Daoy (cell line): ENCODE measurements at regions not wholly inside any gene's neighbourhood (a gene's known extent, or its start where the extent isn't known, plus 50 kb on each side); places are given as distances from the start of the nearest gene placed in this dataset.
"Not testable (repeated sequence)": the region's sequence is repeated elsewhere in the genome, so short reads cannot be mapped to it uniquely, and the experiment has no call there.

Experiments
- DNase-seq: peaks from one replicate; pipeline ENCODE4 v3.0.0-alpha.2; 2015; ENCODE audit warnings: low read depth

DNA sequence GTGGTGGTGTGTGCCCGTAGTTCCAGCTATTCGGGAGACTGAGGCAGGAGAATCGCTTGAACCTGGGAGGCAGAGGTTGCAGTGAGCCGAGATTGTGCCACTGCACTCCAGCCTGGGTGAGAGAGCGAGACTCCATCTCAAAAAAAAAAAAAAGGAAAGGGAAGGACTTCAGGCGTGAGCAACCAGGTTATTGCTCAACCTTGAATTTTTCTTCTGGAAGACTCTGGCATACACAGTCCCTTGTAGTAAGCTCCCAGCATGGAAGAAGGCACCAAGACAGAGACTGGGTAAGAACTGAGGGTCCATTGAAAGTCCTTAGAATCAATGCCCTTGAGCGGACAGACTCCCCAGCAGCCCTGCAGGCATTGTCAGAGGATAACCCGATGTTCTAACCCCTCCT lies 75.0 kb downstream of the C9orf50 start:
- not testable (repeated sequence) for DNase-seq

DNA sequence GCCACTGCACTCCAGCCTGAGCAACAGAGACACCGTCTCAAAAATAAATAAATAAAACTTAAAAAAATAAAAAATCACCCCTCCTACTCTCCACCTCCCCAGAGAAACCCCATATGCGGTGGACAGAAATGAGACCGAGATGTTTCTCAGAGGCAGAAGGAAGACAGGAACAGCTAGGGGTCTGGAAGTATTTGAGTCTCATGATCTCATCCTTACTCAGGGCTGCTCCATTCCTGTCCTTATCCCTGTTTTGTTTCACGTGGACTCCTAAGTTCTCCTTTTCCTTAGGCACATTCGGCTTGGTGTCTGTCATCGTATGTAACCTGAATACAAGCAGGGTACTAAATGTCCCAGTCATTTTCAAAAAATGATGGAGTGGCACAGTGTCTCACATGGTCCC lies 76.1 kb downstream of the C9orf50 start:
- DNase-seq = peak; percentile 17

DNA sequence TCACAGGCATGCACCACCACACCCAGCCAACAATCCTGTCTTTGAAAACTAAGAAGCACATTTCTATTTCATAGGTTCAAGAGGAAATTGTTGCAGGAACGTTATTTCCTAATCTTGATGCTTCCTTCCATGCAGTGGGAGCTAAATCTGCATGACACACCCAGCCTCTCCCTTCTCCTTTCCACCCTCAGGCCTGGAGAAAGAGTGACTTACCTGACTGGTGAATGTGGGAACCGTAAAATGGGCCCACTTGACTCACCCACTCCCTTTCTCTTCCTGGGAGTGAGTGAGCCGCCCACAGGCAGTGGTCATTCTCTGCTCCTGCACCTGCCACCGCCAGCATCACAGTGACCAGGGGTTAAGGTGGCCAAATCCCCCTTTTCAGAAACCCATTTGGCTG lies 78.2 kb downstream of the C9orf50 start:
- DNase-seq = no peak

DNA sequence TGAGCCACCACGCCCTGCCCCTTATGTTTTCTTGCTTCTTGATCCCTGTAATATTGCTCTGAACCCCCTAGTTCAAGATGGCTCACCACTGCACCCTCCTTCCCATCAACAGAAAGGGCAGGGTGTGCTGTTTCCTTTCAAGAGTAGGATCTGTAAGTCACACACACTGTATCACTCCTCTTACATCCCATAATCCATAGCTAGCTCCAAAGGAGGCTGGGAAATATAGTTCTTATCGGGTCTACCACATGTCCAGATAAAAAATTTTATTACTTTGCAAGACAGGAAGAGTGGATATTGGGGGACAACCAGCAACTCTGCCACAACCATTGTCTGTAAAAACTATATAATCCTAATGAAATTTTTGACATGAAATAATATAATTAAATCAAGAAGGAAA lies 79.6 kb downstream of the C9orf50 start:
- no peak for DNase-seq

DNA sequence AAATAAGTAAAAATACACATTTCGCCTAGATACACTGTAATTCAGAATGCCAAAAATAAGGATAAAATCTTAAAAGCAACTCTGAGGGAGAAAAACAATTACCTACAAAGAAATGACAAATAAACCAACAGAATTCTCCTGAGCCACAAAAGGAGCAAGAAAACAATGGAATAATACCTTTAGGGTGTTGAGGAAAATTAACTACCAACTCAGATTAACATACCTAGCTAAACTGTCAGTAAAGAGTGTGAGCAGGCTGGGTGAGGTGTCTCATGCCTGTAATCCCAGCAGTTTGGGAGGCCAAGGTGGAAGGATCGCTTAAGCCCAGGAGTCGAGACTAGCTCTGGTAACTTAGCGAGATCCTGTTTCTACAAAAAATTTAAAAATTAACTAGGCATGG lies 81.5 kb downstream of the C9orf50 start:
- no peak for DNase-seq

DNA sequence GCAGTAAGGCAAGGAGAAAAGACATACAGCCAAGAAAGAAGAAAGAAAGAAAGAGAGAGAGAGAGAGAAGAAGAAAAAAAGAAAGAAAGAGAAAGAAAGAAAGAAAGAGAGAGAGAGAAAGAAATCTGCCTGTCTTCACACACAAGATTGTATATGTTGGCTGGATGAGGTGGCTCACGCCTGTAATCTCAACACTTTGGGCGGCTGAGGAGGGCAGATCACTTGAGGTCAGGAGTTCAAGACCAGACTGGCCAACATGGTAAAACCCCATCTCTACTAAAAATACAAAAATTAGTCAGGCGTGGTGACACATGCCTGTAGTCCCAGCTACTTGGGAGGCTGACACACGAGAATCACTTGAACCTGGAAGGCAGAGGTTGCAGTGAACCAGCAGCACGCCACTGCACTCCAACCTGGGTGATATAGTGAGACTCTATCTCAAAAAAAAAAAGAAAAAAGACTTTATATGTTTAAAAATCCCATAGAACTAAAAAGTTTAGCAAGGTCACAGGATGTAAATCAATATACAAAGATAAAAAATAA lies 89.0 kb downstream of the C9orf50 start:
- not testable (repeated sequence) for DNase-seq

DNA sequence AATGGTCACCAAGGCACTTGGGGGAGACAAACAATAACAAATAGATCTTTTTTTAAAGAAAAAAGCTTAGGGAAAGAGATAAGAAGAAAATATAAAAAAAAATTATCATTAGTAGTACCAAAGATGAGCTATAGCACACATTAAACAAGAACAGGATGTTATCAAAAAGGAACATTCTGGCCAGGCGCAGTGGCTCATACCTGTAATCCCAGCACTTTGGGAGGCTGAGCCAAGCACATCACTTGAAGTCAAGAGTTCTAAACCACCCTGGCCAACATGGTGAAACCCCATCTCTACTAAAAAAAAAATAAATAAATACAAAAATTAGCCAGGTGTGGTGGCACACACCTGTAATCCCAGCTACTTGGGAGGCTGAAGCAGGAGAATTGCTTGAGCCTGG lies 92.9 kb downstream of the C9orf50 start:
- DNase-seq = not testable (repeated sequence)

DNA sequence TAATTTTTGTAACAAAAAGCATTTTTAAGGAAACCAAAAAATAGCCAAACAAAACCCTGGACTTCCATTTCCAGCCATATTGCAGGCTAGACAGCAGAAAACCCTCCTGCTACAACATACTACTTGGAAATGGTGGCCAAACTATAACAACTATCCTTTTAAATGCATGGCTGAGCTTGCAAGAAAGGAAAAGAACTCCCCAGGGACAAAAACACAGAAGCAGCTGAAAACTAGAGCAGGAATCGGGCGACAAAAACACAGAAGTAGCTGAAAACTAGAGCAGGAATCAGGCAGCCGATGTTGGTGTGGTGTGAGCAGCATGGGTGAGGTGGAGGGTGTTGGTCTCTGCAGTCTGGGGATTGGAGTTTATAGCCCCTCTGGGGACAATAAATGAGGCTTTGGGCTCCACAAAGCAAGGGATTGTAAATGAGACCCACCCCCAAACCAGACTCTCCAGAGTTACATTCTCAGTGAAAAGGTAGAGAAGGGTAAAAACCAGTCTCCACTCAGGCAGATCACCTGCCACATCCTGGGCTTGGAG lies 95.2 kb downstream of the C9orf50 start:
- DNase-seq = no peak

DNA sequence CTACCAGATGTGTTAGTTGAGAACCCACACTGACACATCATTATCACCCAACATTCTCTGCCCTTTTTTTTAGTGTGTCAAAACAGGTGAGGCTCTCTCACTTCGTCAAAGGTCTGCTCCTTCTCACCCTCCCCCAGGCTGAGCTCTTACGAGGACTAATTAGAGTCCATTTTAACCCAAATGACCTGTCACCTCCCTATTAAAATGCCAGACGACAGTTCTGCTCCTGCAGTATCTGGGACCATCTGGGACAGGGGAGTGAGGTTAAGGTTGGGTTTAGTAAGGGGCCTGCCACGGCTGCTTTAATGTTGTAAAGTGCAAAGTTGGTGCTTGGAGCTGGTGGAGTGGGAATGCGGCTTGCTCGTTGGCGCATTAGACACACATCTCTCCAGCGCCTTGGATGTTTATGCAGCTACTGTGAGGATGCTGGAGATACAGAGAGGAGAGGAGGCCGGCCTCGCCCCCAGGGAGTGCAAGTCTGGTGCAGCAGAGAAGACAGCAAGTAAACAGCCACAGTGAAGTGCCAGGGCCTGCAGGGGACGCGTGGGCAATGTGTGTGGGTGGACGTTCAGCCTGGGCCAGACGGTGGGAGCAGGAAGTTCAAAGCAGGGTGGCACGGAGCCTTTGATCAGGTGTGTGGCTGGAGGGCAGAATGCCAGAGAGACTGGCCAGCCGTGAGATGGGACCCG lies 96.2 kb downstream of the C9orf50 start:
- no peak for DNase-seq

DNA sequence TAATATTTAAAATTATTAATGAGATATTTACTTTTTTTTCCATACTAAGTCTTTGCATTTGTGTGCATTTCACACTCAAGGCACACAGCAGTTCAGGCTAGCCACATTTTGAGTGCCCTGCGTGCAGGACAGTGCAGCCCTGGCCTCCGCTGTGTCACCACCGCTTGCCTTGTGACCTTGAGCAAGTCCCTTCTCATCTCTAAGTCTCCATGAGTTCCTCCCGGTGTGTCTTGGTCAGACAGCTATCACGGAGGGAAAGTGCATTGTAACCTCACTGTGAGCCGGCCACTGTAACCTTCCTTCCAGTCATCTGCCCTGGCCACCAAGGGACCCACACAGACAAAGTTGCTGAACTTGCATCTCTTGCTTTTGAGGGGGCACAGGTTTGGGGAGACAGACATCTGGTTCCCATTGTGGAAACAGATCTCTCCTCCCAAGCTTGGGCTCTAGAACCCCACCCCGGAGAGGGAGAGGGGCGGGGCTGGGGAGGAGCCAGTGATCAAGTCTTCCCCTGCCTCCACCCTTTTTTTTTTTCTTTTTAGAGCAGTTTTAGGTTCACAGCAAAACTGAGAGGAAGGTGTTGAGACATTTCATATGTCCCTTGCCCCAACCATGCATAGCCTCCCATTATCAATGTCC lies 96.8 kb downstream of the C9orf50 start:
- DNase-seq = no peak

DNA sequence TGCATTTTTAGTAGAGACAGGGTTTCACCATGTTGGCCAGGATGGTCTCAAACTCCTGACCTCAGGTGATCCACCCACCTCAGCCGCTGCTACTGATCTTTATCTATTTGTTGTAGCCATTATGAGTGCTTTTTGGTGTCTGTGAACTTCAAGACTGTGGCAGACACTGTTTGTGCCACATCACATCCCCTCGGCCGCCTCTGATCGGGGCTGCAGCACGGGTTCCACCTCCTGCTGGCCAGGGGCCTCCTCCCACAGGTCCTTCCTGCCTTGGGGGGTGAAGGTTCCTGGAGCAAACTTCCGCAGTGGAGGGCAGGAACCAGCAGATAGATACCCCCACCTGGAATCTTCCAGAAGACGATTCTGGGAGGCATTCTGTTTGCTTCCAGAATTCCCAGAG lies 98.5 kb downstream of the C9orf50 start:
- no peak for DNase-seq

DNA sequence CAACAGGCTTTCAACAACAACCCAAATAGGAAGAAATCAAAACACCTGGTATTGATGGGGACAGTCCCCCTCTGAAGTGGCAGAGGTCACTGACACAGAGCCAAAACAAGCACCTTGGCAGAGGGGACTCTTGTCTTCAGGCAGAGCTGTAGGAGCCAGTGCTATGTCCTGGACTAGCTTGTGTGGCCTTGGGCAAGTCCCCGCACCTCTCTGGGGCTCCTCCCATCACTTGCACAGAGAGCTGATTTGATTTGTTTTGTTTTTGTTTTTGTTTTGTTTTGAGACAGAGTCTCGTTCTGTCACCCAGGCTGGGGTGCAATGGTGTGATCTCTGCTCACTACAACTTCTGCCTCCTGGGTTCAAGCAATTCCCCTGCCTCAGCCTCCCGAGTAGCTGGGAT lies 100.8 kb downstream of the C9orf50 start:
- DNase-seq = no peak

DNA sequence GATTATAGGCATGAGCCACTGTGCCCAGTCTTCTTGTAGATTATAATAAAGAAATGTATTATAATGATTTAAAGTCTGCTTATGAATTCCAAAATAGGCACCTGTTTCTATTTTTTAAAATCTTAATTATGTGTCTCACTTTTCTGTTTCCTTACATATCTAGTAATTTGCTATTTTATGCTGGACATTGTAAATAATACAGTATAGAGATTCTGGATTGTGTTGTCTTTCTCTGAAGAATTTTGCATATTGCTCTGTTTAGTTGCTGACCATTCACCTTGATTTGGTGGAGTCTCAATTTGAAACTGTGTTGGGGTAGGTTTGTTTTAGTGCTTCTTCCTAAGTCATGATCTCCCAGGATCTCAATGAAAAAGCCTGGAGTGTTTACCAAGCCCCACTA lies 102.8 kb downstream of the C9orf50 start:
- no peak for DNase-seq

DNA sequence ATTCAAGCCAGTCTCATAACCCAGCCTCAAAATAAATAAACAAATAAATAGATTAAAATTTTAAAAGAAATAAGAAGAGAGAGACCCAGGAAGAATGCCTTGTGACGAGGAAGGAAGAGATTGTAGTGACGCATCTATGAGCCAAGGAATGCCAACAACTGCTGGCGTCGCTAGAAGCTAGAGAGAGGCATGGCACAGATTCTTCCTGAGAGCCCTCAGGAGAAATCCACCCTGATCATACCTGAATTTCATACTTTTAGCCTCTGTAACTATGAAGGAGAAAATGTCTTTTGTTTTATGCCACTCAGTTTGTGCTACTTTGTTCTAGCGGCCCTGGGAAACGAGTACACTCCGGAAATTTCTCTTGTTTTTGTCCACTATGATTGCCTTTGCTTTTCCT lies 103.9 kb downstream of the C9orf50 start:
- DNase-seq = no peak

DNA sequence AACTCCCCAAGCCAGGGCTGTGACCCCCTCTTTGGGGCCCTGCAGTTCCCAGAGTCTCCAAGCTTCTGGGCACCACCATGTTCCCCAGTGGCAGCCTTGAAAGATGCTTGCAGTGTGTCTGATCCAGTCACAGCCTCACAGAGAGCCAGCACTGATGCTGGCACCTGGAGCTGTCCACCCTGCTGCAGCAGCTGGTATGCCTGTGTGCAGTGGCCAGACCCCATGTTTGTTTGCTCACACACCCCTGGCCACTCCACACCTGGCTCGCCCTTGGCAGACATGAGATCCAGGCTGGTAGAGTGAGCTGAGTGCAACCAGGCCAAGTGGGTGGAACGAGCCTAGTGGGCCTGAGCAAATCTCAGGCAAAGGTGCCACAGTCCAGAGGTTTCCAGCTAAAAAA lies 106.0 kb downstream of the C9orf50 start:
- no peak for DNase-seq

DNA sequence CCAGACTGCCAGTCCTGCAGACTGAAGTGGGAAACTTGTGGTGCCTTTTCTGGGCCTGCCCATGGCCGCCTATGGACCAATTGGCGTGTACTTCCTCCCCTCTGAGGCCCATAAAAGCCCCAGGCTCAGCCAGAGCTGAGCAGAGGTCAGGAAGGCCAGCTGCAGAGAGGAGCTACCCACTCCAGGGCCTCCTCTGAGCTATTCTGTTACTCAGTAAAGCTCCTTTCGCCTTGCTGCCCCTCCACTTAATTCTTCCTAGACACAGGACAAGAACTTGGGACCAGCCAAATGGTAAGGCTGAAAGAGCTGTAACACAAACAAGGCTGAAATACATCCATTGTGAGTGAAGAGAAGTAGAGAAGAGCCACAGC lies 106.4 kb downstream of the C9orf50 start:
- no peak for DNase-seq

DNA sequence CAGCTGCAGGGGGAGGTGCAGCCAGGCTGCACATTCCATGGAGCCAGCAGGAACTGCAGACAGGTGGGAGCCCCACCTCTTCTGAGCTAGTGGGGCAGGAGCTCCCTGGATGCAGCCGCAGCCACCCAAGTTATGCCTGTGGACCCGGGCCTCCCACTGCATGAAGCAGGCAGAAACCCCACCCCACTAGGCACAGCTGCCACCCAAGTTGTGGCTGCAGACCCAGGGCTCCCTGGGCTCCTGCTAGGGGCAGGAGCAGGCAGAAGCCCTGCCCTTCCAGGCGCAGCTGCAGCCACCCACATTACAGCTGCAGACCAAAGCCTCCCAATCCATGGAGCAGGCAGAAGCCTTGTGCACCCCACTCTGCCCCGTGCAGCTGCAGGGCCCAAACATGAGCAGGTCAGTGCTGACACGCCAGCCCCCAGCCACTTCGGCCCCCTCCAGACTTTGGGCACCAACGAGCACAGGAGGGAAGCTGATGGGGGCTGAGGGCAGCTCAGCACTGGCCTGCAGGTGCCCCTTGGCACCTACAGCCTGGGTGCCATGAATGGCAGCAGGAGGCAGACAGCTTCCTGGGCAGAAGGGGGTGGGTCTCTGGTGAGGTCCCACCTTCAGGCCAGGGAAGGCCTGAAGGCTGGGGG lies 106.9 kb downstream of the C9orf50 start:
- DNase-seq = no peak

DNA sequence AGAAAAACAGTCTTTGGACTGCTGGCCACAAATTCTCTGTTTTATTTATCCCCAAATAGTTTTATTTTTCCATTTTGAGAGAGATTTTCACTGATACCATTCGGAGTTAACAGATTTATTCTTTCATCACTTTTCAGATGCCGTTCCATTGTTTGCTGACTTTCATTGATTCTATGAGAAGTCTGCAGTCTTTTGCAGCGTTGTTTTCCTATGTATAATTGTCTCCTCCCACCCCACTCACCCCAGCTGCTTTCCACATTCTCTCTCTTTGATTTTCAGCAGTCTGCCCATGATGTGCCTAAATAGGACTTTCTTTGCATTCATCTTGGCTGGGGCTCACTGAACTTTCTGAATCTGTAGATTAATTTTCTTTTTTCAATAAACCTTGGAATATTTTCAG lies 107.6 kb downstream of the C9orf50 start:
- DNase-seq = no peak

DNA sequence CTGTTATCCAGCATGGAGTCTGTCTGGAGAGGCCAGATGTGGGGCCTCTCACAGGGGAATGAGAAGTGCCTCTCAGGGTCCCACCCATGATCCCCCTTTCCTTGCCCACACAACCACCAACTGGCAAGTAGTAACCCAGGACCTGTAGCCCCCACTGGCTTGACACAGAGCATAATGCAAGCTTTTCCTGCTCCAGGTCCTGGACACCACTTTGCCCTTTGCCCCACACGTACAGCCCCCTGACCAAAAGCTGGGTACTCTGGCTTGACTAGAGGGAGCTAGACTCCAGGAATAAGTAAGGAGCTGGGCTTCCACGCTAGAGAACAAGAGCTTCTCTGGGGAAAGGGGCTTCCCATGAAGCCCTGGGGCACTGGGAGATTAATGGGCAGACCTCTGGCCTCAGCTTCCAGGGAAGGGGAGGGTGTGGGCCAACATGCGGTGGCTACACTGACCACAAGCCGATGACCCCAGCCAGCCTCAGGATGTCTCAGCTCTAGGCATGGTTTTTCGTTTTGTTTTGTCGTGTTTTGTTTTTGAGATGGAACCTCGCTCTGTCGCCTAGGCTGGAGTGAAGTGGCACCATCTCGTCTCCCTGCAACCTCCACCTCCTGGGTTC lies 109.5 kb downstream of the C9orf50 start:
- no peak for DNase-seq

DNA sequence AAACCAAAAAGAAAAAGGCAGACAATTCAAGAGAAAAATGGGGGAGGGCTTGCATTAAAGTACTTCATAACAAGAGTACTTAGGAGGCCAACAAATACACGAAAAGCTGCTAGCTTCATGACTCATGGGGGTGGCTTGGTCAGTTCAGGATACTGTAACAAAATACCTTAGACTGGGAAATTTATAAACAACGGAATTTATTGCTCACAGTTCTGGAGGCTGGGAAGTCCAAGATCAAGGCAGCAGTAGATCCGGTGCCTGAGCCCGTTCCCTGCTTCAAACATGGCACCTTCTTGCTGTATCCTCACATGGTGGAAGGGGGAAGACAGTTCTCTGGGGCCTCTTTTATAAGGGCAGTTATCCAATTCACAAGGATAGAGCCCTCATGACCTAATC lies 111.4 kb downstream of the C9orf50 start:
- peak; percentile 33 for DNase-seq

DNA sequence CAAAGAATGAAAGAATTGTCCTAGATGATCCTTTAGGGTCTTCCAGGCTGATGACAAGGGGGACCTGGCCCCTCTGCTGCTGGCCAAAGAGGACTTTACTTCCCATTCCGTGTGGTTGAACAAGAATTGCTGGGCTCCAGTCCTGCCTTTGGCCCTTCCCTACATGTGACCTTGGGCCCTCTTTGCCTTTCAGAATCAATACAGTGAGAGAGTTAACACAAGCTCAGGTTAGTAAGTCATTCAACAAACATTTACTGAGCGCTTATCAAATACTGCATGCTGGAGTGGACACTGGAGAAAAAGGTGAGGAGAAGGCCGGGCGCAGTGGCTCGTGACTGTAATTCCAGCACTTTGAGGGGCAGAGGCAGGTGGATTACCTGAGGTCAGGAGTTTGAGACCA lies 113.1 kb downstream of the C9orf50 start:
- no peak for DNase-seq

DNA sequence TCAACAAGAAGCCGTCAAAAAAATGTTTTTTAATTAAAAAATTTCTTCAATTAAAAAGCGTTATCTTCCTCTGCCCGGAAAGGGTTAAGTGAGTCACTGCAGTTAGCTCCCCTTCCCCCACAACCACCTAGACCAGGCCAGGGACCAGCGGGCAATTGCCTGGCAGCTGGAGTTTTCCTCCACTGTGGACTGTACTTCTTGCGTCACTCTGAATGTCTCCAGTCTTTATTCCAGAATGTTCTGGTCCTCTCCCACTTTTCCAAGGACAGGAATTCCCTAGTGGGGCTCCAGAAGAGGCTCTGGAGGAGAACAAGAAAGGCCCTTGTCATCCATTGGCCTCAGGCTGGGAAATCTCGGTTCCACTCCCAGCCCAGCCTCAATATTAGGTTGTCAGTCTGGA lies 114.0 kb downstream of the C9orf50 start:
- peak; percentile 42 for DNase-seq
